ENCODE measurements at regions not wholly inside any gene's neighbourhood (a gene's known extent, or its start where the extent isn't known, plus 50 kb on each side); places are given as distances from the start of the nearest gene placed in this dataset.
"Not testable (repeated sequence)": the region's sequence is repeated elsewhere in the genome, so short reads cannot be mapped to it uniquely, and the experiment has no call there.

DNA sequence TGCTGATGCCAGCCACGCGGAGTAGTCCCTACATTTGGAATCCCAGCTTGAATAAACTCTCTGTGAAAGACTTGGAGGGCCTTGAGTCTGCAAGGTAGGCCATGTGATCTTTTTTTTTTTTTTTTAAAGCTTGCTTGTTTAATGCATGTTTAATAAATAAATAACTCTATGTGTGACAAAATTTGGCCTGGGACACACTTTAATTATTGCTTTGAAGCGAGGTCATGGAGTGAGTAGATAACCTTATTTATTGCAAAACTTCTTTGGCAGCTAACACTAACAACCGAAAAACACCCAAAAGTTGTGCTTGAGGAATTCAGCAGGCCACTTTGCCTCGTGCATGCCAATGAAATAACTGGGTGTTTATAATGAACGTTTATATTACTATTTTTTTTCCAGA, 382.2 kb downstream of the FLRT2 start:
- no peak for DNase-seq

DNA sequence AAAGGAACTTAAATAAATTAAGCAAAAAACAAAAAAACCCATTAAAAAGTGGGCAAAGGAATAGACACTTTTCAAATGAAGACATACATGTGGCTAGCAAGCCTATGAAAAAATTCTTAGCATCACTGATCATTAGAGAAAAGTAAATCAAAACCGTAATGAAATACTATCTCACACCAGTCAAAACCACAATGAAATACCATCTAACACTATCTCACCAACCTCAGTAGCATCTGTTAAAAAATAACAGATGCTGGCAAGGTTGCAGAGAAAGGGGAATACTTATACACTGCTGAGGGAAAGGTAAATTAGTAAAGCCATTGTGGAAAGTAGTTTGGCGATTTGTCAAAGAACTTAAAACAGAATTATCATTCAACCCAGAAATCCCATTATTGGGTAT, 381.1 kb downstream of the FLRT2 start:
- DNase-seq = no peak

DNA sequence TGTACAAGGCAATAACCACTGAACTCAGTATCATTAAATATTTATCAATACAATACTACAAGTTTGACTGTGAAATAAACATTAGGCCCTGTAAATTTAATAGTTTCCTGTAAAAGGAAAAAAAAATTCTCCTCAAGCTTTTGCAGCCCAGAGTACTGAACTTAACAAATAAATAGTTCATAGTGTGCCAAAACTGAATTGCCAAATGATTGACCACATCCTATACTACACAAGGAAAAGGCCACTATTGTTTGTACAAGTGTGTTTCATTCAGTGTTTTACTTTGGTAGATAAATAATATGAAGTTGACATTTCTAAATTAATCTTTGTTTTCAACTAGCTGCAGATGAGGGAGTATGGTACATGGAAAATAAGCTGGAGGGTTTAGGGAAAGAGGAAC, 379.6 kb downstream of the FLRT2 start:
- no peak for DNase-seq

GRCh38 chr14:85907536-85907935, 377.6 kb downstream of the FLRT2 start:
- no peak for DNase-seq

DNA sequence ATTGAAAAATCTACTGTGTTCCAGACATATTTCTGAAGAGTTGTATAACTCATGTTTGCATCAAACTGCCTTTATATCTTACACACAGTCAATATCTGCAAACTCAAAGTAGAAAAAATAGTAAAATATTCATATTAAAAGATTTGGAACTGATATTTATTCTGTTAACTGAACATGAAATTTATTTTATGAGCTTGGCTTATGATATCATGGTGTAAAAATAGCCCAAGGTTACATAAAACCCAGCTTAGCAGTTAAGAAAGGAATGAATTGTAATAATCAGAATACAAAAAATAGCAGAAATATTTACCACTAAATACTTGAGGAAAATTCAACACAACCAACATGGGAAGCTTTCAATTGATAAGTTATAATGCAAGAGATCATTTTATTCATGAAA, 367.9 kb downstream of the FLRT2 start:
- DNase-seq = no peak

DNA sequence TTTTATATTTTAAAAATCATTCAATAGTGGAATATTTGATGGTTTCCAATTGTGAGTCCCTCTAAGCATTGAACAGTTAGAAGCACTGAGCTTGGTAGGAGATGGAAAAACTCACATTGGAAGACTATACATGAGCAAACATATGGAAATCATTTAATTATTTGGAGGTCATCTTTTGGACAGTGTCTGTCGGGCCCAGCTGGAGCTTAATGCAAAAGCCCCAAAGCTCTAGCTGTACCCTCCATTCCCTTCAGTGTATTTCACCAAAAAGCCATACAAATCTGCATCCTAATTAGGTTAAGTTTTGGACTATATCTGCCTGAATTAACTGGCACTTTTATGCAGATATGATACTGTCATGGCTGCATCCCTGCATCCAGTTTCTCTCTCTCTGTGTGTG, 365.7 kb downstream of the FLRT2 start:
- no peak for DNase-seq

DNA sequence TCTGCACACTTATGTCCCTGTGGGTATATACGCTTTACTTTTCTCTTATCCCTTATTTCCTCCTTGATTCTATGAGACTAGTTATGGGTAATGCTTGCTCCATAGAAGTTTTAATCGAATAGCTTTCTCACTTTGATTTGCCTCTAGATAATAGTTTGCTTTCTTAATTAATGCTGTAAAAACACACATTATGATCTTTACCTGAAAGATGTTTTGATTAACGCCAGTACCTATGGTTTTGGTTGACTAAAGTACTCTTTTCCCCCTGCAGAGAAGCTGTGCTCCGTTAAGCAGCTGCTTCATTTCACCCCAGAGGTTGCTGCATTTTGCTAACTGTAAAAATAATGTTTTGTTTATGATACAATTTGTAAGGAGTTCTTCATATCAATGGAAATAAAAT, 362.3 kb downstream of the FLRT2 start:
- DNase-seq = no peak

- no peak for DNase-seq
These were observed 354.0 kb downstream of the FLRT2 start for GRCh38 chr14:85883966-85884365.

- no peak for DNase-seq
These were observed 353.2 kb downstream of the FLRT2 start for GRCh38 chr14:85883101-85883500.

DNA sequence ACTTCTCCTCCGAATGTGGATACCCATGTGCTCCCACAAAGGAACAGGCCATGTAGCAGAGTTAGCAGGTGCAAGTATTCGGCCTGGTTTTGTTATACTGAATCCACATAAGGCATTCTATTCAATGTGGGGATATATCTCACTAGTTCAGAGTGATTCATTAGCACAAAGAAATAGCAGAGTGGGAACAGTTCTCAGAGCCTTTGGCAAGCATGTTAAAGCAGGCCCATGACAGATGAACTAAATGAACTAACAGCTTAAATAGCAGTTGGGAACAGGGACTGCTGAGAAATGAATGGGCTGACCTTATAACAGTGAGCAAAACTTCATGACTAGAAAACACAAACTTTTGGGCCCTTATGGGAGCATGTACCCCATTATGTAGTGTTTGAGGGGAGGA, 352.0 kb downstream of the FLRT2 start:
- DNase-seq = no peak

DNA sequence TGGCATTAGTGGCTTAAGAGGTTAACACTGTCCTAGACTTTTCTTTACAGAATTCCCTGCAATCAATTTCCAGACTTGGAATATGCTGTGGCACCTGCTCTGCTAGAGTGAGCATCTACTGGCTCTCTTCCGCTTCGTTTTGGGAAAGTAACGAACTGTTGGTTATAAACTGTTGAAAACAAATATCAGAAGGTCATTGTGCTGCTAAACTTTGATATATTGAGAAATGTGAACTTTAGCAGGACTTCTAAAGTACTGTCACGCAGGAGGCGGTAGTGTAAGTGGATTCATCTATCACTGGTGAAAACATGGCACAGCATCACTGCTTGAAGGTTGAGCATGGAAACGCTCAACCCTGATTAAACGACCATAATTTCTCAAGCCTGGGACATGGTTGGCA, 348.9 kb downstream of the FLRT2 start:
- no peak for DNase-seq

GRCh38 chr14:85873006-85873405, 343.1 kb downstream of the FLRT2 start:
- DNase-seq = no peak

GRCh38 chr14:85867450-85867849, 337.5 kb downstream of the FLRT2 start:
- no peak for DNase-seq

GRCh38 chr14:85865701-85866100, 335.8 kb downstream of the FLRT2 start:
- no peak for DNase-seq

DNA sequence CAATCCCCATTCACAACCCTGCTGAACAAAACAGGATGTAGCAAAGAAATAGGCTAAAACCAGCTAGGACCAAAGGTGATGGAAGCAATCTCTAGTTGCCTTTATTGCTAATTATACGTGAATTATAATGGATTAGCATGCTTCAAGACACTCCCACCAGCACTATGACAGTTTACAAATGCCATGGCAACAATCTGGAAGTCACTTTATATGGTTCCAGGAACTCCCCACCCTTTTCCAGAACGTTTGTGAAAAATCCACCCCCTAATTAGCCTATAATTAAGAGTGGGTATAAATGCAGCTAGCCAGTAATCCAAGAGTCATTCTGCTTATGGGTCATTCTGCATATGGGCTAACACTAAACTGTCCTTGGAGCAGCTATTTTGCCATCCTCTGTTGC, 328.7 kb downstream of the FLRT2 start:
- DNase-seq = no peak

DNA sequence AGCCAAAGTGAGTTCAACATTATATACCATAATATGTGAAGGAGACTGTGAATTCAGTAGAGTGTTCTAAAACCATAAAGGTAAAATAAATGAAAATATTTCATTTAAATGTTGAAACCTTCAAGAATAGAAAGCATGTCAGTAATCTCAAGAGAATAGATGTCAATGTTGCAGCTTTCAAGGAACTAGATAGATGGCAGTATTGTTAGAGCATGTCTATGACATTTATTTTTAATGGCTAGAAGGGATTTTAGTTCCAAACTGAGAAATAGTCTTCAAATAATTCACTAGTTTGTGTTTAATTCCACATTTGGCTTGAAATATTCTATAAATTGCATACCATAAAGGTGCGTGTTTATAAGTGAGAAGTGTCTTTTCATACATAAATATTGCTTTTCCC, 326.5 kb downstream of the FLRT2 start:
- no peak for DNase-seq

GRCh38 chr14:85853996-85854526, 324.1 kb downstream of the FLRT2 start:
- no peak for DNase-seq

DNA sequence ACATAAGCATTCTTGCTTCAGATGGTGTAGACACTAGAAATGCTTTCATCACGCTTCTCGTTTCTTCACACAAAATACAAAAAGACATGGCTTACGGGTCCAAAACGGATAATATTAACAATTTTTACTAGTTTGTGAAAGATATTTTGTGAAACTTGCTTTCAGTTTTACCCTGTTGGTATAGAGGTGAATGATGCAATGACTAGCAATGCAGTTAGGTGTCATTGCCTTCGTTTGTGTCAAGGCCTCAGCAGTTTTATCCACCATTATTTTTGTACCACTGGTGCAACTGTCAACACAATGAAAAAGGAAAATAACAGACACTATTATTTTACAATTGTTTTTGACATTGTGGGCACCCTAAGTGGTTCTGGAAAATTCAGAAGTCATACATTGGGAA, 323.0 kb downstream of the FLRT2 start:
- no peak for DNase-seq

DNA sequence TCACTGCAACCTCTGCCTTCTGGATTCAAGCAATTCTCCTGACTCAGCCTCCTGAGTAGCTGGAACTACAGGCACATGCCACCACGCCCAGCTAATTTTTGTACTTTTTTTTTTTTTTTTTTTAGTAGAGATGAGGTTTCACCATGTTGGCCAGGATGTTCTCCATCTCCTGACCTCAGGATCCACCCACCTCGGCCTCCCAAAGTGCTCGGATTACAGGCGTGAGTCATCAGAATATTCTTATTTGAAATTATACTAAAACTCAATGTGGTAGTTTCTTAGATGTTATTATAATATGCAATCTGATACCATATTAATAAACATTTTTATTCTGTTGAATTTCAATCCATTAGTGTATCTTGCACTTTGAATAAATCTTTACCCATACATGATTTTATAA, 322.2 kb downstream of the FLRT2 start:
- not testable (repeated sequence) for DNase-seq

GRCh38 chr14:85830549-85830948, 300.6 kb downstream of the FLRT2 start:
- not testable (repeated sequence) for DNase-seq

DNA sequence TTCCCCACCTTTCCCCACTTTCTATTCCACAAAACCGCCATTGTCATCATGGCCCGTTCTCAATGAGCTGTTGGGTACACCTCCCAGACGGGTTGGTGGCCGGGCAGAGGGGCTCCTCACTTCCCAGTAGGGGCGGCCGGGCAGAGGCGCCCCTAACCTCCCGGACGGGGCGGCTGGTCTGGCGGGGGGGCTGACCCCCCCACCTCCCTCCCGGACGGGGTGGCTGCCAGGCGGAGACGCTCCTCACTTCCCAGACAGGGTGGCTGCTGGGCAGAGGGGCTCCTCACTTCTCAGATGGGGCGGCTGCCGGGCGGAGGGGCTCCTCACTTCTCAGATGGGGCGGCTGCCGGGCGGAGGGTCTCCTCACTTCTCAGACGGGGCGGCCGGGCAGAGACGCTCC, 299.7 kb downstream of the FLRT2 start:
- DNase-seq = not testable (repeated sequence)

DNA sequence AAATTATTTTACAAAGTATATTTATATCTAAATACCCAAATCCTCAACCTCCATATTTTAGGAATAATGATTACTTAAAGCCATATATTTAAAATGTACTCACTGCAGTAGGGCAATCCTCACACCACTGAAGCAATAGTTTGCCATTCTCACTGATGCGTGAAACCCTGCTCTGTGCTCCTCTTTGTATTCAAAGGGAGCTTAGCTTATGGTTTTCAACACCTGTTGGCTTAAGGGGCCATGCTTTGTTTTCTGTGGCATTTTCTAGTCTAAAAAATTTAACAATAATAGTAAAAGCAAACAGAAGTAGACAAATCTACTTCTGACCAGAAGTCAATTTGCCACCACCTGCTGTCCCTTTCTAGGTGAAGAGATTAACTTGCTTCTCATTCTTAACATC, 294.6 kb downstream of the FLRT2 start:
- no peak for DNase-seq

DNA sequence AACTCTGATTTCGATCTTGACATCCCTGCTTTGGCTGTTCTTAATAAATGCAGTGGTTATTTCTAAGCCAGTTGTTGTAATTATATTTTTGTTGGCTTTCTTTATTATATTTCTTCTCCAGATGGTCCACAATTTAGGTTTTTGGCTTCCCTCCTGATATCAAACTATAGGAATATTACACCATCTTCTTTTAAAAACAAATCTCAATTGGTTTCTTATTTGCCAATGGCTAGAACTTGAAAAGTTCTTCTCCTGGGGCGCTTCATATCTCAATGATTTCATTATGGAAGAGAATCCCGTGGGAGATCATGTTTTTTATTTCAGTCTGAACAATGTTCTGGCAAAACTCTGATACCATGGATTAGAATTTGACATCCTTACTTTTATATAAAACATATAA, 292.3 kb downstream of the FLRT2 start:
- DNase-seq = no peak

DNA sequence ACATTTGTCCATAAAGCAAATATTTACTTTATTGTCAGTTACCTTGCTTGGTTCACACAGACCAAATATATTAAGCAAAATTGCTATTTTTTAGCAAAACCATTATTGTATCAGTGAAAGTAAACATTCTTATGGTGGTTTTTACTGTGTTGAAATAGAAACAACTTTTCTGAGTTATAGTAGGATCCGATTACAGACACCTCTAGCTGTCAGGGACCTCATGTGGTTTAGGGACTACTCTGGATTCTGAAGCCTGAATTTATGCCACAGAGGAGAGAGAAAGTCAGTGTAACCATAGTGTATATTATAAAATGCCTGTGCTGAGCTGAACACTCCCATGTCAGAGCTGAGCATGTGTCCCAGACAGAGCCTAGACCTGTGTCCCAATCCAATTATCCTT, 287.5 kb downstream of the FLRT2 start:
- DNase-seq = no peak

- DNase-seq = no peak
These were observed 283.1 kb downstream of the FLRT2 start for GRCh38 chr14:85813040-85813439.

DNA sequence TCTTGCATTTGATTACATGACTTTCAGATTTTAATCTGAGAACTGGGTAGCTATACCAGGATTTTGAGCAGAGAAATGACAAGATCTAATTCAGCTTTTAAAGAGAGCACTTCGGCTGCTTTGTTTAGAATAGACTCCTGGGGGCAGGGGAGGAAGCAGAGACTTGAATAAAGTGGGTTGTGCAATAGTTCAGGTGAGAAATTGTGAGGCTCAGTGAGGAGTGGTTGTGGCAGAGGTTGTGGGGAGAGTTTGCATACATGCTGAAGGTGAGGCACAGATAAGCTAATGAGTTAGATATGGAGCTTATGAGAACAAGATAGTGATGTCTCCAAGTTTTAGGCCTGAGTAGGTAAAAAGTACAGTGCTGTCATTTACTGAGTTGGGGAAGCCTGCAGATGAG, 281.4 kb downstream of the FLRT2 start:
- DNase-seq = no peak
